Lower leg skin (tissue), 3 donors: ENCODE measurements at regions not wholly inside any gene's neighbourhood (a gene's known extent, or its start where the extent isn't known, plus 50 kb on each side); places are given as distances from the start of the nearest gene placed in this dataset.

Source experiments
- POLR2A ChIP-seq, 2 donors: fragments of 450-650 bp; IDR thresholded peaks; one replicate each; pipeline ENCODE4 v1.6.1; 2016 to 2017; ENCODE audit warnings: antibody characterized with exemption in 2 of 2, mild to moderate bottlenecking in 1 of 2, moderate library complexity in 1 of 2
- TF ChIP-seq, protein P1 (sequence below), 3 donors: fragments of 450-650 bp; IDR thresholded peaks; one replicate each; pipeline ENCODE4 v1.5.1; 2016; ENCODE audit warnings: antibody characterized with exemption in 3 of 3, mild to moderate bottlenecking in 3 of 3, moderate library complexity in 2 of 3

DNA sequence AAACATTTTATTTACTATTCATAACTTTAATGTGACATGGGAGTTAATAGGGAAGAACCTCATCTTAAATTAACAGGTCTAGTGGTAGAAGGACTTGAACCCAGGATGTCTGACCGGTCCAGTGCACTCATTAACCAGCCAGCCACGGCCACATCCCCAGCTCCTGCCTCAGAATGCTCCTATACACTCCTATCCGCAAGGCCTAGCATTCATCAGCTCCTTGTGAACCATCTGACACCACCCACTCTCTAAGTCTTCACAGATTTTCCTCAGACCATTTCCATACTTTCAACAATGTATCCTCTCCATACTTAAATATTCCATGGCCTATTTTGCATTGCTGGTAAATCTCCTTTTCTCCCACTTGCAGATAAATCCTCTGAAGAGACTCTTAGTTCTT, 98.3 kb downstream of the KLF12 start:
- TF ChIP-seq, protein P1, sequence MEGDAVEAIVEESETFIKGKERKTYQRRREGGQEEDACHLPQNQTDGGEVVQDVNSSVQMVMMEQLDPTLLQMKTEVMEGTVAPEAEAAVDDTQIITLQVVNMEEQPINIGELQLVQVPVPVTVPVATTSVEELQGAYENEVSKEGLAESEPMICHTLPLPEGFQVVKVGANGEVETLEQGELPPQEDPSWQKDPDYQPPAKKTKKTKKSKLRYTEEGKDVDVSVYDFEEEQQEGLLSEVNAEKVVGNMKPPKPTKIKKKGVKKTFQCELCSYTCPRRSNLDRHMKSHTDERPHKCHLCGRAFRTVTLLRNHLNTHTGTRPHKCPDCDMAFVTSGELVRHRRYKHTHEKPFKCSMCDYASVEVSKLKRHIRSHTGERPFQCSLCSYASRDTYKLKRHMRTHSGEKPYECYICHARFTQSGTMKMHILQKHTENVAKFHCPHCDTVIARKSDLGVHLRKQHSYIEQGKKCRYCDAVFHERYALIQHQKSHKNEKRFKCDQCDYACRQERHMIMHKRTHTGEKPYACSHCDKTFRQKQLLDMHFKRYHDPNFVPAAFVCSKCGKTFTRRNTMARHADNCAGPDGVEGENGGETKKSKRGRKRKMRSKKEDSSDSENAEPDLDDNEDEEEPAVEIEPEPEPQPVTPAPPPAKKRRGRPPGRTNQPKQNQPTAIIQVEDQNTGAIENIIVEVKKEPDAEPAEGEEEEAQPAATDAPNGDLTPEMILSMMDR (IDR thresholded peaks at IDR 0.05), result no peak
- TF ChIP-seq POLR2A (IDR thresholded peaks at IDR 0.05), result no peak
